Stimulated activated CD8-positive, alpha-beta memory T cell treated with anti-CD3 and anti-CD28 coated beads, Interleukin-15, amount 100 ng/mL, for 48 hours (primary cell): ENCODE measurements at regions not wholly inside any gene's neighbourhood (a gene's known extent, or its start where the extent isn't known, plus 50 kb on each side); places are given as distances from the start of the nearest gene placed in this dataset.

Experiments used
- DNase-seq, 2 donors: peaks; one replicate each; pipeline ENCODE4 v3.0.0-alpha.2; 2020; ENCODE audit warnings: low read depth in 2 of 2

DNA sequence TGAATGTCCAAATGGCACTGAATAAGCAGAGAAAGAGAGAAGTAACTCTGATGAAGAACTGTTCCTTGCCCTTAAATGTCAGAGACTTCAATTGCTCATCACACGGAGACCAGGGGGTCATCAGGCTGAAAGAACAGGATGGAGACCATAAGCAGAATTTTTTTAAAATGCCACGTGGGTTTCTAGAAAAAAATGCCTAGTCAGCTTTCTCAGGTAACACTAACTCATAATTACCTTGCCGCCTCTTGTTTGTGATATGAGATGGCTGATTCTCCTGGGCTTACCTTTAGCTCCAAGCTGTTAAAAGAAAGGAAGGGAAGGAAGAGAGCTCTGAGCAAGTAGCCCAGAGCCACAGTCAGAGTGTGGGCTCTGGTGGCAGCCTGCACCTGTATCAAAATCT lies 372.0 kb downstream of the GPAM start:
- no peak for DNase-seq

DNA sequence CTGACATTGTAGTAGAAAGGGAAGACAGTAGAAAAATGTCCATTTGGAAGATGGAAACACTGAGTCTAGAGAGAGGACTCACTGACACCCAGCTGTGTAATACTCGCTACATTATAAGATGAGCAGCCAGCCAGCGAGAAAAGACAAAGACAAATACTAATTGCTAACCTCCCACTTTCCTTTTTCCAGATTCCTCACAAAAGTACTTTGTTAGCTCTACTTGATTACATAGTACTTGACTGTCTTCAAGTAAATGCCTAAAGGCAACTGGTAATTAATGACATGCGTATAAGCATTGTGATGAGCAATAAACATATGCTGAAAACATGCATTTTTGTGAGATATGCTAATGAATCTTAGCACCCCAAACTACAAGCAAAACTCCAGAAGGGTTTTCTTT lies 363.1 kb downstream of the GPAM start:
- no peak for DNase-seq

DNA sequence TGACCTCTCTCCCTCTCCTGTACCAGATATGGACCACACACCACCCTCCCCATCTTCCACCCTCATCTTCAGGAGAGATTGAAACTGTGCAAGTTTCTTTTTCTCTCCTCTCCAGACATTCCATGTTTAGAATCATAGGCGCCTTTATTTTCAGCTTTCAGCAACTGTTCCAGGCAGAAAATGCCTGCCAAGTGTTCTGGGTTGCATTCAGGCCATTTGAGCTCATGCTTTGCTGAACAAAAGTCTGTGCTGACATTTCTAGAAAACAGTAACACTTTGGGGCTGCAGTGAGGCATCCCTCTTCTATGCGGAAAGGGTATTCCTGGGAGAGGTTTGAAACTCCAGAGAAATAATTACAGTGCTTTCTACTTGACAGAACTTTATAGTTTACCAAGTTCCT lies 361.7 kb downstream of the GPAM start:
- no peak for DNase-seq

DNA sequence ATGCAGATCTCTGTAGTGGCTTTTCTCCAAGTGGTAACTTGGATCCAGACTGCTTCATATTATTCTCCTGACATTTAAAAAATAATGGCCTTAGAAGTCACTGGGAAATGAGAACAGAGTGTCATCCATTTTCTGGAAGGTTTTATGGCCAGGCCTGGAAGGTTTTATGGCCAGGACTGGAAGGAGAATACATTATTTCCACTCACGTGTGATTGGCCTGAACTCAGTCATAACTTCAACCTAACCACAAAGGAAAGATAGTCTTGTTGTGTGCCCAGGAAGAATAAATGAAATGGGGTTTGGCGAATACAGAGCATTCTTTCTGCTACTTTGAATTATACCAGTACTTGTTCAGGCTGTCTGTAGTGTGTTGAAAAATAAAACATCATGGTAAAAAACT lies 360.9 kb downstream of the GPAM start:
- DNase-seq, result no peak

DNA sequence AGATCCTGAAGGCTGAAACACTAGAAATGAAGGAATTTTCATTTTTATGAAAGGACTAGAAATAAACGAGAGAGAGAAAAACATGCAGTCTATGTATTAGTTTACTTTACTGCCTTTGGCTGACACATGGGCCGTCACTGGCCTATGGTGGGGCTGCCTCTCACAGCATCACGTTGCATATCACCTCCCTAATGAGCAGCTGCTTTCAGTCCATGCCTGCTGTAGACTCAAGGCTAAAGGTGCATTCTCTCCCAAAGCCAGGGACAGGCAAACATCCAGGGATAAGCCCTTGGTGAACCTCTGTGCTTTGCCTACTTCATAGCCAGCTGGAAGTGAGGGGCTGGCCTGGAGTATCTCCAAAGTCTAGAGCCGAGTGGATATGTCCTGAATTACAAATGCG lies 359.4 kb downstream of the GPAM start:
- no peak for DNase-seq

DNA sequence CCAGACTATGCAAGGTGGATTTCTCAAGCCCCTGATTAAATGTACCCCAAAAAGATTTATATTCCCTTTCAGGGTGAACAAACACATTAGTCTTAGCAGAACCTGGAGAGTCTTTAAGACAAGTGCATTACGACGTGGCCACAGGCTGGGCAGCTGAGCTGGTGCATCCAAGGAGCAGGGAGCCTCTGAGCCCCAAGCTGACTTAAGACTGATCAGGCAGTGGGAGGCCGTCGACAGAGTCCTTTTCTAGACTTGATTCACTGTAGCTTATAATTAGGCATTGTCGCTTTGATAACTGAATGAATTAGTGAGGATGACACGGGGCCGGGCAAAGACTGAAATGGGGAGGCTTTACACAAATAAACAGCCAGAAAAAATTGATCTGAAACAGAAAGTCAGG lies 353.2 kb downstream of the GPAM start:
- no peak for DNase-seq

DNA sequence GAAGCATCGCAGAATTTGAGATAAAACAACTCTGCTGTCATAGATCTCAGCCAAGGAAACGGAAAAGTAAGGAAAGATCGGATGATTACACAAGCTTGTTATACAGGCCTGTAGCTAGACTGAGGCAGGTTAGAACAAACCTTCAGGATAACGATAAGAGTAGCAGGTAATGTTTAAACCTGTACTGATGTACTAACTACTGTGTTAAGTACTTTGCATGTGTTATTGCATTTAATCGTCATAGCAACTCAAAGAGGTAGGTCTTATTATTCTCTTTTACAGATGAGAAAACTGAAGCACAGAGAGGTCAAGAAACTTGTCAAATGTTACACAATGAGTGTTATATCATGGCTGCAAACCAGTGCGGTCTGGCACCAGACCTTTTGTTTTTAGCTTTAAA lies 352.5 kb downstream of the GPAM start:
- no peak for DNase-seq

DNA sequence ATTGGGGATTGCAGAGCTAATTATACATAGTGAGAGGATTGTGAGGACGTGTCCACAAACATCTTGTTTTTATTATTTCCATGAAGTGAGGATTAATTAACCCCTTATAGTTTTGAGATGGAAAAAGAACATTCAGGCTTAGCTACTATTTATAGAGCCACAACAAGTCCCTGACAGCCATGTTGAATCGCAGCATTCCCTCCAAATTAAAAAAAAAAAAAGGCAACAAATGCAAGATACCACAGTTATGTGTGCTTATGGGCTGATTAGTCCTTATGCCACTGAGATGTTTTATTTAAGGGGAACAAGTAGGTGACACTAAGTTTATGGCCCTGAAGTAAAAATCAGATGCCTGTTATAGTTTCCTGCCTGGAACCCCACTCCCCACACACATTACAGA lies 350.3 kb downstream of the GPAM start:
- no peak for DNase-seq

DNA sequence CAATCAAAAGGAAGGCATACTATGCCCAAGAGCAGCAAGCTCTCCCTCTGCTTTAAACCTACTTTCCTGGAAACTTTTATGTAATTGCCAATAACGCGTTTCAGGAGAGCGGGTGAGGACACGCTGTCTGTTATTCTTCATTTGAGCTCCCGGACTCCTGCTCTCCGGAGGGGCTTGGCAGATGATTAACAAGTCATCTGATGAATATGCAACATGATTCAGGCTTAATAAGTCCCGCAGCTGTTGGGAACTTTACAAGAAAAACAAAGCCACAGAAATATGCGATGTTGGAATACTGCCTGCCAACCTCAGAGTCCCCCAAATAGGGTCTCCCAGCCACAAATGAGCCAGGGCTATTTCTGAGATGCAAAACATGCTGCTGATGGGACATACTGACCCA lies 348.0 kb downstream of the GPAM start:
- no peak for DNase-seq

DNA sequence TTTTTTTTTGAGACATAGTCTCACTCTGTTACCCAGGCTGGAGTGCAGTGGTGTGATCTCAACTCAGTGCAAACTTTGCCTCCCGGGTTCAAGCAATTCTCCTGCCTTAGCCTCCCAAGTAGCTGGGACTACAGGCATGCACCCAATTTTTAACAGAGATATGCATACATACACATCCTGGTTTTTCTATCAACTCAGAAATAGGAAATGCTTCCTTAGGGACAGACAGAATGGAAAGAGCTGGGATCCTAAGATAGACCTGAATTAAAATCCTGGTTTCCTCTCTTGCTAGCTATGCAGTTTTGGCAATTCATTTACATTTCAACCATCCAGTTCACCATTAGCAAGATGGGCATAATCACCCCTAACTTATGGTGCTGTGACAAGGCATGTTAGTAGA lies 347.5 kb downstream of the GPAM start:
- DNase-seq, result no peak

DNA sequence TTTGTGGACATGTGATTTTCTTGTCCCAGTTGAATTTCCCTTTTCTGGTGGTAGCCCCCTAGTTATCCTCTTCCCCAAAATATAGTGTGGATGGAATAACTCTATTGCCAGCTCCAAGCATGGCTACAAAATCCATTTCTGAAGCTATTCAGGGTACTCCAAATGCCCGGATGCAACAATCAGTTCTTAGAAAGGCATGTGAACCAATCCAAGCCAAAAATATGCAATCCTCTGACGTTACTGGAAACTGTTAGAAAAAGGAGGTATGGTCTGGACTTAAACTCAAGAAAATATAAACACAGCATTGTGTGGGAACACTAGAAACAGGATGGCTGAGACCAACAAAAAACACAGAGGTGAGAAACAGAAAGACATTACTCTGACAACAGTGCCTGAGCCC lies 347.0 kb downstream of the GPAM start:
- no peak for DNase-seq

DNA sequence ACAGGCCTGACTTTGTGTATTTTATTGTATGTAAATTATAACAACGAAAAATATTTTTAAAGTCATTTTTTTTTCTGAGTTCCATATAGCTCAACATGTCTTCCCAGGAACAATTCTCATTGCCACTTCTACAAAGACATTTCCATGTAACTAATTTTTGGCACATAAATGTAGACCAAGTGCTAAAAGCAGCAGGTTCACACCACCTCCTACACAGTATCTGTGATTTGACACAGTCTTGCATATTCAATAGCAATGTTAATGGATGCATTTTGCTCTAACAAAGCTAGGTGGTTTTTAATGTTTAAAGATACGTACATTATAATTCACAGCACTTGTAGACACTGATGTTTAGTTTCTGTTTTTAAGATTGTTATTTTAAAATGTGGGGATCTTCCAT lies 346.5 kb downstream of the GPAM start:
- no peak for DNase-seq

DNA sequence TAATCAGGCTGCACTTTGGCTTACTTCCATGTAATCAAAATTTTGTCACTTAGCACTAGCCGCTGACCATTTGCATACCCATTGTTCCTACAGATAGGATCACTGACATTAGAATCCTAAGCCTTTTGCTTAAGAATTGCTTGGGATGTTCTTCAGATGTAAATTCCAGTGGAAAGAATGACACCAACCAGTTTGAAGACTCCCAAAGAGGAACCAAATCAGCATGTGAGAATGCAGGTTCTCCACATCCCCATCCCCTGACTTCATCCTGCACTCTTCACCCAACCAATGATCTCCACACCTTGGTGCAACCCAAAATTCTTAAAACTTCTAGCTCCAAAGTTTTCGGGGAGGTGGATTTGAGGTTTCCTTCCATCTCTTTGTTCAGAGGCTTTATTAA lies 345.6 kb downstream of the GPAM start:
- no peak for DNase-seq

DNA sequence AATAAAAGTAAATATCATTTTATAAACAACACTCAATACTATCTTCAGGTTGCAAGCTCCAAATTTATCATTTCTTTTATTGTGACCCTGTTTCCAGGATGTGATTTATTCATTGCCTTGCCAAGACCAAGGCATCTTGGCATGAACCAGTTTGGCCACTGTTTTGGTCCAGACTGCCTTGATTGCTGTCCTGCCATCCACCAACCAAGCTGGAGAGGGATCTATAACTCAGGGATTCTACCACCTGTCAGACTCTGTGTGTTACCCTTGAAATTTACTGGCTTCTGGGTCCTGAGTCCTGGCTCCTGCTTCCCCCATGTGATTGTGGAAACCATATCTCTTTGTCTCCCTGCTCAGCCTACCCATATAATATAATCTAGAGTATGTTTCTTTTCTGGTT lies 343.0 kb downstream of the GPAM start:
- no peak for DNase-seq

DNA sequence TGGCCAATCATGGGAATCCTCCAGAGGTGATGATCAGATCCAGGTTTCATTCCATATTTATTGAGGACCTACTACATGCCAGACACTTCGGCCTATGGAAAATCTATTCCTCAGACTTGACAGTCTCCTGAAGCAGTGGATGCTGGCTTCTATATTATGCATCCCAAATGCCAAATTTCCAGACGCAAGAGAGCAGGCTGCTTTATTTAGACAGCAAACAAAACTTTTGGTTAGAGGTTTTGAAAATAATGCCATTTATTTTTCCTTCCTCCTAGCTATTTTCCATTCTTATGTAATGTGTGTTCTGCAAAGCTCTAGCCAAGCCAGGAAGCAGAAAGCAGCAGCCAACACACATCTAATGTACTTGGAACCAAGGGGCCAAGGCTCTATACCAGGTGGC lies 330.8 kb downstream of the GPAM start:
- no peak for DNase-seq

DNA sequence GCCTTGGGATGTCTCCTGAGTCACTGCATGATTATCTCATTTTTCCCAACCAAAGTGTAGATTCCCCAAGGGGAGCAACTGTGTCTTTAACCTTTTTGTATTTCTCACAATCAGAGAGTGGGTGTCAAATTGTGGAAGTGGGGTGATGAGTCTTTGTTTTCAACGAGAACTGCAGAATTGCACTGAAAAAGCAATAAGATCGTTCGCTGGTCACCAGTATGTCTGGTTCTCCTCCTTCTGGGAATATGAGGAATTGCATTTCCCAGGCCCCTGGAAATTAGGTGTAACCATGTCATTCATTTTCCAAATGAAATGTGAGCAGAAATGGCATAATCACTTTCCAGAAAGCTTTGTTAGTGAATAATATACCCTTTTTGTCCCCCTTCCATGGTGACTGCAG lies 326.9 kb downstream of the GPAM start:
- DNase-seq, result no peak

DNA sequence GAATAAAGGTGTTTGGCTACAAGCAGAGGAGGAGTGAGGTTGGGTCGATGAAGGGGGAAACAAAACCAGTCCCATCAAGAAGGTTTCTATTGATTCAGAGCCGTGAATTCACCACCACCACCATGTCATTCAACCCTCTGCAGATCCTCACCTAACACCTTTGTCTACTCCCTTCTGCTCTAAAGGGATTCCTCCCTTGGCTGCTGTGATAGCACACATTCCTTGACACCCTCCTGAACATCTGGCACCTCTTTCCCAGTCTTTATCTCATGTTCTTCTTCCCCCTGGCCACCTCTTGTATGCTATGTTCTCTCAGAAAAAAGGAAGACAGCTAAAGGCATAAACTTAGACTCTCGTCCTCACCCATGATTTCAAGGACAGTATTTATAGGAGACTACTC lies 318.0 kb downstream of the GPAM start:
- DNase-seq, result no peak

DNA sequence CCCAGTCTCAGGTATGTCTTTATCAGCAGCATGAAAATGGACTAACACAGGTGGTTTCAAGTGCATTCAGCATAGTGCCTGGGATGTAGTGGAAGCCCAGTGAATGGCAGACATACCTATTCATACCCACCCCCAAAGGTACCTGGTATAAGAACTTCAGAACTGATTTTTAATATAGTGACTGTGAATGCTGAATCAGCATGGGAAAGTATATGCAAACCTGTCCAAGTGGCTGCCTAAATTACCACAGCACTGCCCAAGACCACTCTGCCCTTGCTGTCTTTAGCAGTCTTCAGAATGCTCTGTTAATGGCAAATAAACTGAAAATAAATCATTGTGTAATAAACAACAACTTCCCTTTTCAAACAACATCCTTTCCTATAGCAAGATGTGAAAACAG lies 312.1 kb downstream of the GPAM start:
- DNase-seq, result no peak

DNA sequence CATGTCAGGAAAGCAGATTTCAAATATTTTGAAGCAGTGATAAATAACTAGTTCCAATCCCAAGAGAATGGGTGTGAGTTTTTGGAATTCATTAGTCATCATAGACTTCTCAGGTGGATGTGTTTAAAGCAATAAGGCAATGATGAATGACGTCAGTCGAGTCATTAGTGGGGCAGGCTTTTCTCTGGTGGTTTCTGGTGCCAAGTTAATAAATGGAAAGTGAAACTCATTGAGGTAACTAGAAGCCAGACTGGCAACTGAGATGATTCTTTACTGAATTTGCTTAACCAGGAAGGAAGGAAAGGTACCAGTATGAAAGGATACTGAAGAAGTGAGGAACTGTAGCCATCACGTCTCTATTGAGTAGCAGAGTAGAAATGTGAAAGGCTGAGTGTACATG lies 311.0 kb downstream of the GPAM start:
- DNase-seq, result no peak

DNA sequence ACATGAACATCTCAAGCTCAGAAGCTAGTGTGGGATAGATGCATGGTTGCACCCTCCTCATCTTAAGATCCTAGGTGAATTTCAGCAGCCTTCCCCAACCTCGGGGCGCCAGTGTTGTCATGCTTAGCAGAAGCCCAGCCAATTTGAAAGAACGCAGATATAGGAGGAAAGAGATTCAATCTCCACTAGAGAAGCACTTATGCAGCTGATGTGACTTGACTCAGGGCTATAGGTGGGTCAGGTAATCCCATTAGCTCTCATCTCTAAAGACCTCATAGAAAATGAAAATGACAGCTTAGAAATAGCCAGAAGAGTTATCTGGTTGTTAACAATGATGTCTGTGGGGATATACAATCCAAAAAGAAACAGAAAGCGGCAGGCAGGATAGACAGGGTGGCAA lies 310.5 kb downstream of the GPAM start:
- no peak for DNase-seq

DNA sequence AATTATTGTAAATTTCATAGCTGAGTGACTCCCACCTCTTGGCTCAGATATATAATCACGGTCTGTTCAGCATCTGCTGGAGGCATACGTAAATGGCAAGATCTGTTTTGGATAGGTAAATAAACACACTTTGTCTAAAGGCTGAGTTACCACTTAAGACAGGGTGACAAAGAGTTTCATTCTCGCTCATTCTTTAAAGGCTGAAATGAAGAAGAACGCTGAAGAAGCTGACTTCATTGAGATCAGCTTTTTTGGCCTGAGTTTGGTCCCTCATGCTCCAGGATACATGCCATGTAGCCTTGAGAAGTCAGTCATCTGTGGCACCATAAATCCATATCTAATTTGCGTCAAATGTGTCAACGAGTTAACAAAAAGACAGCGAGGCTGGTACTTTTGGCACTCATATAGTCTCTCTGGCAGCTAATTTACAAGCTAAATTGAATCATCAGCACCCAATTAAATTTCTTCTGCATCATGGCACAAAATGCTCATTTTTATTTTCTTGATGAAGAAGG lies 309.9 kb downstream of the GPAM start:
- no peak for DNase-seq

DNA sequence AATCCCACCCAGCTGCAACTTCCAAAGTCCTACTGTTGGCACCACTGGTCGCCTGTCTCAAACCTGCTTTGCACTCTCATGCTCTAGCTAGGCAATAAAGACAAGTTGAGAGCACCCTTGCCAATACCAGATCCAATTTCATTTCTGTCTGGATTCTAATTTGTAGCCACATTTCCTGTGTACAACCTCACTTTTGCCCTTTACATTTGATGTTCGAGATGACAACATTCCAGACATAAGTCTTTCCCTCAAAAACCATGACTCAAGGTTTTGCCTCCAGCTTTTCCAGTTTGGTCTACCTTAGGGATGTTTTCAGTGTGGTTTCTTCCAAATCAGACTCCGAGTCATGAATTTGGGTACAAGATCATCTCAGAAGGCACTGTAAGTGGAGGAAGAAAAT lies 309.0 kb downstream of the GPAM start:
- DNase-seq, result no peak

DNA sequence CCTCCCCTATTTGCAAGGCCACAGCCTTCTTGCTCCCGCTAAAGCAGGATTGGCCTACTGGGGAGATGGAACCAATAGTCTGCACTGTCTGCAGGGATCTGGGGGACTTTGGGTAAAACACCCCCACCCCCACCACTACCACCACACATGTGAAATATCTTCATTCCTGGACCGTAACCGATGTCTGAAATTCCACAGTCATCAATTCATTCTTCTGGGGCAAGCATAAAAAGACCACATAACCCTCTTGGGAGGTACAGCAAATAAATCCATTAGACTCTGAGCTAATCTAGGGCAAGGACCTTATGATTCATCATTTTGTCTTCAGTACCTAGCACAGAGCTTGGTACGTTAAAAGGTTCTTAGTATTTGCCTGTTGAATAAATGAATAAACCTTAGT lies 307.8 kb downstream of the GPAM start:
- no peak for DNase-seq

DNA sequence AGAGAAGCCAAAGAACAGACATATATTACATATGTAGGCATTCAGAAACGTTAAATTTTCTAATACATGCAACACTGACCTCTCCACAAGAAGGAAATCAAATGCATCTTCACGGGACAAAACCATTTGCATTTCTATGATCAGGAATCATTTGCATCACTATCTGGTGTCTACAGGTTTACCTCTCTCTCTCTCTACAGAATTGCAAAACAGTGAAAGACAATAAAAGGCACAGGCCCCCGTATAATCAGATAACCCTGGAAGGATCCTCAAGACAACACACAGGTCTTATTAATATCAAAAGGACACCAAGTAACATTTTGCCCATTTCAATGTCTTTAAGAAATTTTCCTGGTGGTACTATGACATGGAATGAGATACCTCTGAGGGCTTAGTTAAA lies 306.3 kb downstream of the GPAM start:
- DNase-seq, result no peak

DNA sequence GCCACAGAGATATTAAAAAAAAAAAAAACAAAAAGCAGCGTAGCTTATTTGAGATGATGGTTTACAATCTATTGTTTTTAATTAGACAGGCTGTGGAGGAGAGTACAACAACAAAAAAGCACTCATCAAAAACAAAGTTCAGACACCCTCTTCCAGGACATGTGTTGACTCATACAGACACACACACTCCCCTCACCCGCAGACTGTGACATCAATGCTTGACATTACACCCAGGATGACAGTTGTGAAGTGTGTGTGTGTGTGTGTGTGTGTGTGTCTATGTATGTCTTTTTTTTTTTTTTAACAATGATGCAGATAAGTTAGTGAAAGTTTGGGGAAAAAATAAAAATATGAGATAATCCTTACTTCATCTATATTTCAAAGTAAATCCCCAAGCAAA lies 303.6 kb downstream of the GPAM start:
- no peak for DNase-seq
